IMR-90 (cell line): ENCODE measurements at regions not wholly inside any gene's neighbourhood (a gene's known extent, or its start where the extent isn't known, plus 50 kb on each side); places are given as distances from the start of the nearest gene placed in this dataset.

Experiments
- ATAC-seq: fragments of 200-7000 bp; cut with Tn5 transposase; 2 replicates; pipeline ENCODE4 v1.9.1; 2020; ENCODE audit warnings: low read depth, mild to moderate bottlenecking, moderate library complexity
- BruUV-seq: library from RNA; stranded (reverse); fragments of 400-500 nt; replicated peaks from 2 replicates; lab custom pipeline; 2021; lab: Mats Ljungman, UMichigan
- CTCF ChIA-PET: fragments of 300-600 bp; formaldehyde crosslinking; extraction: SDS; loops from one replicate; lab custom pipeline; 2021; ENCODE audit warnings: antibody characterized with exemption; lab: Yijun Ruan, JAX
- POLR2A ChIA-PET: fragments of 300-600 bp; sonication (Branson Sonifier 250); formaldehyde crosslinking; loops from one replicate; lab custom pipeline; 2022; ENCODE audit warnings: antibody characterized with exemption; ENCODE audit not compliant: unreplicated experiment; lab: Charles Lee
- DNase-seq: peaks from one replicate; pipeline ENCODE4 v3.0.0; 2013
- H2AFZ ChIP-seq: replicated peaks from 2 replicates; pipeline ENCODE3; 2013; ENCODE audit warnings: low read length, mild to moderate bottlenecking; ENCODE audit not compliant: poor library complexity
- H2AK5ac ChIP-seq: 2 replicates; pipeline ENCODE4 v1.6.1; 2013; ENCODE audit warnings: low read depth, low read length, inconsistent platforms
- H2AK9ac ChIP-seq: replicated peaks from 2 replicates; pipeline ENCODE3; 2013; ENCODE audit warnings: mild to moderate bottlenecking, low read depth, low read length, moderate library complexity; ENCODE audit not compliant: poor library complexity
- H2BK120ac ChIP-seq: 2 replicates; pipeline ENCODE4 v1.6.1; 2013; ENCODE audit warnings: low read depth, low read length, inconsistent platforms
- H2BK15ac ChIP-seq: 3 replicates; pipeline ENCODE4 v1.6.1; 2013; ENCODE audit warnings: low read depth, low read length, inconsistent platforms
- H2BK20ac ChIP-seq: 2 replicates; pipeline ENCODE4 v1.6.1; 2013; ENCODE audit warnings: low read depth, mild to moderate bottlenecking, inconsistent platforms, low read length, moderate library complexity
- H2BK5ac ChIP-seq: 2 replicates; pipeline ENCODE4 v1.6.1; 2013; ENCODE audit warnings: mild to moderate bottlenecking, low read depth, low read length, inconsistent platforms; ENCODE audit not compliant: poor library complexity, severe bottlenecking
- H3K14ac ChIP-seq: replicated peaks from 2 replicates; pipeline ENCODE4 v1.6.1; 2013; ENCODE audit warnings: low read depth, low read length, inconsistent platforms
- H3K18ac ChIP-seq: 2 replicates; pipeline ENCODE4 v1.6.1; 2013; ENCODE audit warnings: low read depth, low read length, control low read depth
- H3K23ac ChIP-seq: 2 replicates; pipeline ENCODE4 v1.6.1; 2013; ENCODE audit warnings: low read depth, low read length, inconsistent platforms
- H3K27ac ChIP-seq: 2 replicates; pipeline ENCODE4 v1.5.1; 2013; ENCODE audit warnings: mild to moderate bottlenecking, control low read depth, low read length; ENCODE audit not compliant: insufficient read depth
- H3K27me3 ChIP-seq: 2 replicates; pipeline ENCODE4 v1.6.1; 2013; ENCODE audit warnings: low read length; ENCODE audit not compliant: control insufficient read depth, insufficient read depth
- H3K36me3 ChIP-seq: 2 replicates; pipeline ENCODE4 v1.6.1; 2013; ENCODE audit warnings: low read length, mixed read lengths; ENCODE audit not compliant: control insufficient read depth, insufficient read depth
- H3K4ac ChIP-seq: 2 replicates; pipeline ENCODE4 v1.6.1; 2013; ENCODE audit warnings: low read depth, low read length, inconsistent platforms
- H3K4me1 ChIP-seq: 2 replicates; pipeline ENCODE4 v1.6.1; 2013; ENCODE audit warnings: low read length, mixed read lengths; ENCODE audit not compliant: control insufficient read depth, insufficient read depth
- H3K4me2 ChIP-seq: 2 replicates; pipeline ENCODE4 v1.6.1; 2013; ENCODE audit warnings: low read depth, mild to moderate bottlenecking, control low read depth, low read length, moderate library complexity
- H3K4me3 ChIP-seq: 2 replicates; pipeline ENCODE4 v1.5.1; 2013; ENCODE audit warnings: low read depth, mild to moderate bottlenecking, control low read depth, low read length, moderate library complexity; ENCODE audit not compliant: insufficient read depth
- H3K56ac ChIP-seq: 2 replicates; pipeline ENCODE4 v1.6.1; 2013; ENCODE audit warnings: low read length, inconsistent platforms; ENCODE audit not compliant: insufficient read depth; ENCODE audit errors: extremely low read depth
- H3K79me1 ChIP-seq, 2 experiments: 2 replicates each; pipeline ENCODE4 v1.6.1; 2013; ENCODE audit warnings: low read length in 2 of 2, inconsistent platforms in 1 of 2, low read depth in 1 of 2
- H3K9ac ChIP-seq: 2 replicates; pipeline ENCODE4 v1.6.1; 2013; ENCODE audit warnings: low read depth, low read length, control low read depth
- H3K9me1 ChIP-seq: 2 replicates; pipeline ENCODE4 v1.6.1; 2013; ENCODE audit warnings: low read length, inconsistent platforms; ENCODE audit not compliant: insufficient read depth
- H3K9me3 ChIP-seq: 2 replicates; pipeline ENCODE4 v1.6.1; 2013; ENCODE audit warnings: low read length; ENCODE audit not compliant: control insufficient read depth, insufficient read depth
- H4K20me1 ChIP-seq: 2 replicates; pipeline ENCODE4 v1.6.1; 2013; ENCODE audit warnings: low read length, inconsistent platforms; ENCODE audit not compliant: insufficient read depth
- H4K5ac ChIP-seq: 2 replicates; pipeline ENCODE4 v1.6.1; 2013; ENCODE audit warnings: mild to moderate bottlenecking, low read depth, low read length, control low read depth
- H4K8ac ChIP-seq, 2 experiments: 2 replicates each; pipeline ENCODE4 v1.6.1; 2013; ENCODE audit warnings: low read depth in 2 of 2, low read length in 2 of 2, control low read depth in 1 of 2, inconsistent platforms in 1 of 2
- H4K91ac ChIP-seq: 2 replicates; pipeline ENCODE4 v1.6.1; 2013; ENCODE audit warnings: low read depth, low read length, inconsistent platforms; ENCODE audit not compliant: insufficient read depth
- BHLHE40 ChIP-seq: fragments of 150-350 bp; IDR thresholded peaks from 2 replicates; pipeline ENCODE4 v1.6.1; 2016; ENCODE audit warnings: mild to moderate bottlenecking, low read depth, low read length
- CHD1 ChIP-seq: IDR thresholded peaks from 2 replicates; pipeline ENCODE4 v1.6.1; 2012; ENCODE audit warnings: low read depth, low read length, improper control_type of control experiment
- ELK1 ChIP-seq: fragments of 150-350 bp; IDR thresholded peaks from 2 replicates; pipeline ENCODE4 v1.6.1; 2016; ENCODE audit warnings: low read depth, mild to moderate bottlenecking, low read length, moderate library complexity, borderline replicate concordance
- MAFK ChIP-seq: IDR thresholded peaks from 2 replicates; pipeline ENCODE4 v1.6.1; 2012; ENCODE audit warnings: low read depth, low read length, improper control_type of control experiment
- MAZ ChIP-seq: IDR thresholded peaks from 2 replicates; pipeline ENCODE4 v1.6.1; 2012; ENCODE audit warnings: low read depth, mild to moderate bottlenecking, low read length, improper control_type of control experiment, moderate library complexity, borderline replicate concordance
- MXI1 ChIP-seq: IDR thresholded peaks from 2 replicates; pipeline ENCODE4 v1.6.1; 2012; ENCODE audit warnings: low read depth, mild to moderate bottlenecking, low read length, moderate library complexity, borderline replicate concordance
- NFE2L2 ChIP-seq: fragments of 150-350 bp; IDR thresholded peaks from 2 replicates; pipeline ENCODE4 v1.6.1; 2016; ENCODE audit warnings: low read depth, mild to moderate bottlenecking, low read length
- POLR2A ChIP-seq: IDR thresholded peaks from 2 replicates; pipeline ENCODE4 v1.6.1; 2012; ENCODE audit warnings: mild to moderate bottlenecking, low read depth, low read length
- RAD21 ChIP-seq: IDR thresholded peaks from 2 replicates; pipeline ENCODE4 v1.6.1; 2012; ENCODE audit warnings: low read length, improper control_type of control experiment
- RCOR1 ChIP-seq: IDR thresholded peaks from 2 replicates; pipeline ENCODE4 v1.6.1; 2012; ENCODE audit warnings: mild to moderate bottlenecking, low read length, improper control_type of control experiment; ENCODE audit not compliant: insufficient replicate concordance
- RFX5 ChIP-seq: IDR thresholded peaks from 2 replicates; pipeline ENCODE4 v1.8.0; 2012; ENCODE audit warnings: low read depth, mild to moderate bottlenecking, low read length, moderate library complexity
- dilution Hi-C: fragments of 300-500 bp; cut with HindIII; formaldehyde crosslinking; loops from one replicate; pipeline ENCODE4 v1.14.3; 2018; ENCODE audit warnings: low sequenced_read_pairs; ENCODE audit not compliant: unreplicated experiment
- in situ Hi-C: fragments of 300-500 bp; cut with MboI; formaldehyde crosslinking; loops from 3 replicates; pipeline ENCODE4 v1.14.3; 2019; ENCODE audit warnings: low sequenced_read_pairs, inconsistent platforms, mixed read lengths
- intact Hi-C: fragments of 100-400 bp; cut with micrococcal nuclease; formaldehyde crosslinking; loops from 2 replicates; pipeline ENCODE4 v1.10.0; 2022

- Histone ChIP-seq H3K23ac (no peak overlapping the region), H3K14ac (no peak overlapping the region), H3K4ac (no peak overlapping the region), H3K18ac (no peak overlapping the region), H3K9me1 (no peaks in the 10 kb centered on the region), H3K27me3 (no peaks in the 10 kb centered on the region), H4K20me1 (no peaks in the 10 kb centered on the region), H3K9me3 (no peaks in the 10 kb centered on the region), H2BK120ac (no peak overlapping the region), H3K27ac (no peak overlapping the region), H2AK9ac (no peak overlapping the region), H3K4me1 (no peaks in the 10 kb centered on the region), H3K4me3 (no peak overlapping the region), H2AK5ac (no peak overlapping the region), H3K36me3 (no peaks in the 10 kb centered on the region), H4K91ac (no peak overlapping the region), H2AFZ (no peak overlapping the region), H2BK5ac (no peak overlapping the region), H3K79me1 (no peaks in the 10 kb centered on the region), H2BK15ac (no peak overlapping the region), H3K9ac (no peak overlapping the region), H4K5ac (no peak overlapping the region), H3K4me2 (no peak overlapping the region), H4K8ac (no peak overlapping the region), H2BK20ac (no peak overlapping the region), H3K56ac (no peak overlapping the region)
- ChIA-PET POLR2A (no interaction called here), CTCF (no interaction called here)
- dilution Hi-C loops, result no loop called here
- DNase-seq (no peak), ATAC-seq (no peak)
- BruUV-seq, result no TSS peak
- intact Hi-C loops, result no loop called here
- TF ChIP-seq ELK1 (no peak), CHD1 (no peak), MAZ (no peak), RAD21 (no peak), NFE2L2 (no peak), MAFK (no peak), BHLHE40 (no peak), RFX5 (no peak), MXI1 (no peak), RCOR1 (no peak), POLR2A (no peak)
- in situ Hi-C loops, result no loop called here
Measured at GRCh38 chr4:30281986-30282385, 438.2 kb upstream of the PCDH7 start.
